ENCODE measurements at regions not wholly inside any gene's neighbourhood (a gene's known extent, or its start where the extent isn't known, plus 50 kb on each side); places are given as distances from the start of the nearest gene placed in this dataset.

DNA sequence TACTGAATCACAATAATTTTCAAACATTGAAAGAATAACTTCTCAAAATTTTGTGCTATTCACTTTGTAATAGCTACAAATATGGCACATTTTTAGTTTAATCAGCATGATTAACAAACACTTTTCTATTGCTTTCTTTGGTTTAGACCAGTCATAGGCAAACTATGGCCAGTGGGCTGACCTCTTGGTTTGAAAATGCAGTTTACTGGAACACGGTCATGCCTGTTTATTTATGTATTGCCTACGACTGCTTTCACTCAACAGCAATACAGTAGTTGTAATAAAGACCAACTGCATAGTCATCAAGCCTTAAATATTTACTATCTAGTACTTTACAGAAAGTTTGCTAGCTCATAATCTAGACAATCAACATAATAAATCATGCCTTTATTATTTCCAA, 810.8 kb downstream of the TLE1 start (continued):
- TF ChIP-seq GABPA (IDR thresholded peaks at IDR 0.05; ENCODE audit: borderline replicate concordance, insufficient read depth, low read length), result no peak
- TF ChIP-seq GTF2F1 (IDR thresholded peaks at IDR 0.05; ENCODE audit: borderline replicate concordance, low read depth, low read length), result no peak
